RPMI8226 (cell line): ENCODE measurements at regions not wholly inside any gene's neighbourhood (a gene's known extent, or its start where the extent isn't known, plus 50 kb on each side); places are given as distances from the start of the nearest gene placed in this dataset.
"Not testable (repeated sequence)": the region's sequence is repeated elsewhere in the genome, so short reads cannot be mapped to it uniquely, and the experiment has no call there.

ENCODE experiments used
- DNase-seq: peaks from one replicate; pipeline ENCODE4 v3.0.0-alpha.2; 2015

GRCh38 chr13:37986811-37987210, 117.2 kb upstream of the TRPC4 start:
- DNase-seq, result no peak

GRCh38 chr13:37985281-37985680, 115.7 kb upstream of the TRPC4 start:
- DNase-seq, result no peak

GRCh38 chr13:37984357-37984756, 114.8 kb upstream of the TRPC4 start:
- DNase-seq, result no peak

DNA sequence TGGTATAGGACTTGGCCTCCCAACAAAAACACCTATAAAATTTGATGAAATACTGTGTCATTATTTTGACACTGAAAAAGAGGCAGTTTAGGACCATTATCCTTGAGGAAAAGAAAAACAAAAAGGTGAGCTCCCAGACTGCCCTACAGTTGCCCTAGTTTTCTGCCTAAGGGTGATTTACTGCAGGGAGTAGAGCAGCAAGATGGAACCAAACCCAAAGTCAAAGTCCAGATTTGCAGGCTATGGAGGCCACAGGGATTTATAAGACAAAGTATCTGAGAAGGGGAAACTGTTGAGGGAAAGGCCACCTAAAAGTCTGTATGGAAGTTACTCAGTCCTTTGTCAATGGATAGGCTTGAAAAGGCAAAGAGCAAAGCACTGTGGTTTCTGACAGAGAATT, 112.4 kb upstream of the TRPC4 start:
- DNase-seq, result no peak

DNA sequence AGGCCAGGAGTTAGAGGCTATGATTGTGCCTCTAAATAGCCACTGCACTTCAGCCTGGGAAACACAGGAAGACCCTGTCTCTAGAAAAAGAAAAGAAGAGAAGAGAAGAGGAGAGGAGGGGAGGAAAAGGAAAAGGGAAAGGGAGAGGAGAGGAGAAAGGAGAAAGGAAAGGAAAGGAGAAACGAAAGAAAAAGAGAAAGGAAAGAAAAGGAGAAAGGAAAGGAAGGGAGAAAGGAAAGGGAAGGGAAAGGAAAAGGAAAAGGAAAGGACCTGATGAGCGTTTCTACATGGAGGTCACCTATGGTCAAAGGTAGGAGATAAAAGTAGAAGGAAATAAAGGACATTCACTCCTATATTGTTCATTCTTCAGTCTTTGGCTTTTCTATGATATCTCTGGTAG, 109.1 kb upstream of the TRPC4 start:
- DNase-seq, result no peak

DNA sequence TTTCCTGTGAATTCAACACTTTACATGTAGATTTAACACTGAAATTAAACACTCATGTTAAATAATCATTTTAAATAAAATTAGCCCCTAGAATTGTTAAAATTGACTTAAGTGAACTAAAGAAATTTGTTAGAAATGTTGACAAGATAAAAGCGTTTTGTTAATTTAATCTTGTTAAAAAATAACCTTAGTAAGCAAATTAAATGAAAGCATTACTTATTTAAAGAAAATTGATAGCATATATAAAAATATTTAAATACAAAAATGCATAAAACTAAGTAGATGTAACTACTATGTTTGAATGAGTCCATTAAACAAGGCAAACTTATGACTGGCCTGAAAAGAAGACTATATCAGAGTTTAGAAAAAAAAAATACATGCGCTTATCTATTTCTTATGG, 99.0 kb upstream of the TRPC4 start:
- no peak for DNase-seq

DNA sequence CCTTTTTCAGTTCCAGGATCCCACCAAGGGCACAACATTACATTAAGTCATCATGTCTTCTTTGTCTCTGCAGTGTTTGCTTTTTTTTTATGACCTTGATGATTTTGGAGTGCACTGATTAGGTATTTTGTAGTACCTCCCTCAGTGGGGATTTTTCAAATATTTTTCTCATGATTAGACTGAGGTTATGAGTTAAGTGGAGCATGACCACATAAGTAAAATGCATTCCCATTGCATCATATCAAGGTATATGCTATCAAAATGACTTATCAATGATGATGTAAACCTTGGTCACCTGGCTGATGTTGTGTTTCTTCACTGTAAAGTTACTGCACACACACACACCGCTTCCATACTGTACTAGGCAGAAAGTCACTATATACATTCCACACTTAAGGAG, 96.7 kb upstream of the TRPC4 start:
- DNase-seq, result no peak

GRCh38 chr13:37960427-37960826, 90.9 kb upstream of the TRPC4 start:
- no peak for DNase-seq

- DNase-seq, result no peak
Observed at GRCh38 chr13:37959284-37959683, 89.7 kb upstream of the TRPC4 start.

DNA sequence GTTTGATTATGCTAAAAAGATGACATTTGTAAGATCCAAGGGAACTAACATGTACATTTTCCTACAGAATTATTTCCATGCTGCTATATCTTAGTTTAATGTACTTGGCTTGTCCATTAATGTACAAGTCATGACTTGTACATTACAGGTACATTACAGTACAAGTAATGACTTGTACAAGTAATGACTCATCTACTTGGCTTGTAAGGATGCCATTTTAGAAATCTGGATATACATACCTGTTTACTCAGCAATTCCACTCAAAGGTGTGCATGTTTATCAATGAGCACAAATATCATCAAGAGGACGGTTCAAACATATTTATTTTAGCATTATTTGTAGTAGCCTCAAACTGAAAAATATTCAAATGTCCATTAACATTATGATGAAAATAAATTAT, 87.0 kb upstream of the TRPC4 start:
- DNase-seq, result no peak

- not testable (repeated sequence) for DNase-seq
Observed at GRCh38 chr13:37954597-37954996, 85.0 kb upstream of the TRPC4 start.

GRCh38 chr13:37954191-37954590, 84.6 kb upstream of the TRPC4 start:
- DNase-seq, result no peak

DNA sequence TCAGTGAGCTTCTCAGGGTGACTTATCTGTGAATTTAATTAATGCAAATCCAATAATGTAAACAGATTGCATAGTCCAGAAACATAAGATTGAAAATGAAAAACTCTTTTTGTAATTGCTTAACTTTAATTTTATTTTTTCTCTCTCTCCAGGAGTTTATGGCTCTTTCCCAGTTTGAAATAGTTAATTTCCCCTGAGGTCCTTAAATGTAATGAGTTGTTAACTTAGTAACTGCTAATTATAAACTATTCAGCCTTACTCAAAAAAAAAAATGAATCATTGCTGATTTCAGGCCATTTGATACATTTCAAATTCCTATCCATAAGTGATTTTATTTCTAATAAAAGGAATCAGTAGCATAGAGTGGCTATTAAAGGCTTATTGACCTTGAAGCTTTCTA, 84.1 kb upstream of the TRPC4 start:
- DNase-seq, result no peak

- no peak for DNase-seq
Observed at GRCh38 chr13:37950016-37950415, 80.4 kb upstream of the TRPC4 start.

DNA sequence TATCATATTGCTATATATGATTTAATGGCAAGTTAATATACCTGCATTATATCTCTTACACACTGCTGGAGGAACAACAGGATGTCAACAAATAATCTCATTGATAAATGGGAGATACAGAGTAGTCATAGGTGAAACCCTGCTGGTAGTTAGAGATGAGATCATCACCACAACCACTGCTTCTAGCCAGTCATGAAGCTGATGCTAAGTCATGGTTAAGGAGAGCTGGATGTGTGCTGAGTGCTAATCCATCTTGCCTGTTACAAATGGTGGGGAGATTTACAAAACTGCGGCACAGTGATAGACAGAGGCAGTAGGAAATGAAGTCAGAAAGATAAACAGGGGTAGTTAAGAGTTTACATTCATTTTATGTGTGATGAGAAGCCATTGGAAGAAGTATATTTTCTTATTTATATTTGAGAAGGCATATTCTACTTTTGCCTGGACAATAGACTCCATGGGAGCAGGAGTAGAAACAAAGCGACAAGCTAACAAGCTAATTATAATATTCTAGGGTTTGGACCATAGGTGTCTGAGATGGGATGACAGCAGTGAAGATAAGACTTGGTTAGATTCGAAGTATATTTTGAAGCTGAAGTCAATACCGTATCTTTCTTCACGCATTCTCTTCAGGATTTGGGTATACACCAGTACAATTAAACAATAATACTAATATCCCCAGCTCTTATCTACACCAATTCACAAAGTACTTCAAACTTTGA, 78.0 kb upstream of the TRPC4 start:
- DNase-seq, result no peak

DNA sequence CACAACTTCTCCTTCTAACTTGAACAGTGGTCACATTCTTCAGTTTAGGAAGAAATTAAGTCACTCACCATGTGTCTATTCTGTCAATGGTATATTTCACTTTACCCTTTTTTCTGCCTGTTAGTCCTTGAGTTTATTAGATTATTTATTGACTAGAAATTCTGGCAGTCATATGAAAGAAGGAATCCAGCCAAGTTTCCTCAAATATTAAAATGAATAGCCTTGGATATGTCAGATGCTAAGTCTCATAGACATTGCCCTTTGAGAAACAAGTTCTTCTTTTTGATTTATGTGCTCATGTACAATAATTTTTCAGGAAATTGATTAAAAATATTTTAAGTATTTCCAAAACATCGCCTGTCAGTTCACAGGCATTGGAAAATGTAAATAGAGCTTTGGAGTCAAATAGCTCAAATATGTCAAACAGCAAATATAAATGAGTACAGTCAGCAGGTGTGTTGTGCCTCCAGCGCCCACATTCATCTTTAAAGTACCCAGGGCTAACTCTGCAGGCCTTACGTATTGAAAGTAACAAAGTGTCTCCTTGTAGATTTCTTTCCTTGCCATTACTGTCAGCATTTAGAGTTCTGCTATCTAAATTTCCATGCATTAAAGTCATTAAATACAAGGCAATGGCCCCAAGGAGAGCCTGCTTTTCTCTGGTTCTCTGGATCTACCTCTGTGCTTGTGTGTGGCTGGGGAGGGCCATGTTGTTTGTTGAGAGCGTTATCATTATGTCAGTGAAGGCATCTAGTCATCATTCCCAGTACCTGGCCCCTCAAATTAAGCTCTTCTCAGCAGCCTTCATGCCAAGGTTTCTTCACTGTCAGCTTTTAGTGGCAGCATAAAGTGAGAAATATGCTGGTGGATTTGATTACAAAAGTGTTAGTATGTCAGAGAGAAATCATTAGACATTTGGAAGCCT, 76.3 kb upstream of the TRPC4 start:
- no peak for DNase-seq

- DNase-seq, result no peak
Observed at GRCh38 chr13:37944869-37945442, 75.4 kb upstream of the TRPC4 start.

GRCh38 chr13:37944081-37944868, 74.7 kb upstream of the TRPC4 start:
- no peak for DNase-seq

- no peak for DNase-seq
Observed at GRCh38 chr13:37942929-37943328, 73.4 kb upstream of the TRPC4 start.

DNA sequence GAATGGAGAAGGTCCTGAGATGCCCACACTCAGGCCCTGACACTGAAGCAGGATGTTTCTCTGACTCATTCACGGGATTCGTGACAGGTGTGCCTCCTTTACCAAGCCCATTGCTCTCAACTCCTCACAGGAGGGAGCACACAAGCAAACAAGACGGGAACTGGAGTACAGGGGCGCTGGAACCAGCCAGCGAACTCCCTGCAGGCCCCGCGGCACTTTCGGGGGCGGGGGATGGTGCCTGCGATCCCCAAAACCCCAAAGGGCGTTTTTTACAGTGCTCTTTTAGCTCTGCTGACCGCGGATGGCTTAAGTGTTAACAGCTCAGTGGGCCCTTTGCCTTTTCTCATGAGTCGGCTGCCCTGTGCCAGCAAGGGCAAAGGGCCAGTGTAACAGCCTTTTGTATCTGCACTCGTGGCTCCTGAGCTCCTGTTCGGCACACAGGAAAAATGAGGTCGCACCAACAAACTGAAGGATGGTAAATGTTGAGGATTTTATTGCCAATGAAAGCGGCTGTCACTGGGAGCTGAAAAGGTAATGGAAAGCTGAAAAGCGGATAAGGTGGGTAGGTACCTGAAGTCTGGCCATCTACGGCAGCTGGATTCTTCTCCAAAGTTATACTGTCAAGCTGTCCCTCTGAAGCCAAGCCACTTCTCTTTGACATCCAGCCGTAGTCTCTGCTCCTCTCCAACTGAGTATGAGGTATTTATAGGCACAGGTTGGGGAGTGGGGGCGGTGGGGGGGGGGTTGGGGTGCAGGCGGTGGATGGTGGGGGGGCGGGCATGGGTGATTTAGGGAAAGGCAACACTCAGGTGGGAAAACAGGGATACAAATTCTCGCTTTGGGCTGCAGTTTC, 65.0 kb upstream of the TRPC4 start:
- DNase-seq, result no peak

GRCh38 chr13:37929308-37929707, 59.7 kb upstream of the TRPC4 start:
- no peak for DNase-seq

- no peak for DNase-seq
Observed at GRCh38 chr13:37927561-37927960, 58.0 kb upstream of the TRPC4 start.
